ENCODE measurements at regions not wholly inside any gene's neighbourhood (a gene's known extent, or its start where the extent isn't known, plus 50 kb on each side); places are given as distances from the start of the nearest gene placed in this dataset.

- TF ChIP-seq TSC22D4 (tag; IDR thresholded peaks at IDR 0.05), result no peak
- no peak for TF ChIP-seq RNF219 (CRISPR knock-in tag; IDR thresholded peaks at IDR 0.05)
- TF ChIP-seq CTCF (IDR thresholded peaks at IDR 0.05 in 2 of 3, conservative IDR thresholded peaks at IDR 0.05 in 1 of 3; ENCODE audit: insufficient read depth in 2 of 3, low read depth in 1 of 3, low read length in 3 of 3), result peak; percentile 53 to 82 (median 65)
- TF ChIP-seq HCFC1 (IDR thresholded peaks at IDR 0.05; ENCODE audit: low read depth, low read length), result no peak
- no peak for TF ChIP-seq PHF8 (IDR thresholded peaks at IDR 0.05; ENCODE audit: borderline replicate concordance, low read length)
- no peak for TF ChIP-seq FOXK1 (CRISPR knock-in tag; IDR thresholded peaks at IDR 0.05; ENCODE audit: borderline replicate concordance)
- no peak for TF ChIP-seq ZNF217 (CRISPR knock-in tag; IDR thresholded peaks at IDR 0.05)
- TF ChIP-seq EZH2 (IDR thresholded peaks at IDR 0.05; ENCODE audit: borderline replicate concordance, low read depth, low read length), result no peak
- TF ChIP-seq CEBPB (tag; IDR thresholded peaks at IDR 0.05), result no peak
These were observed 136.1 kb upstream of the WSCD2 start for GRCh38 chr12:107992870-107993451.

Data from K562 (cell line).